GM21360 (cell line): ENCODE measurements at regions not wholly inside any gene's neighbourhood (a gene's known extent, or its start where the extent isn't known, plus 50 kb on each side); places are given as distances from the start of the nearest gene placed in this dataset.
"Not testable (repeated sequence)": the region's sequence is repeated elsewhere in the genome, so short reads cannot be mapped to it uniquely, and the experiment has no call there.

Source experiments
- ATAC-seq: cut with Tn5 transposase; IDR thresholded peaks from one replicate; pipeline ENCODE4 v1.9.1; 2021; ENCODE audit warnings: mild to moderate bottlenecking, moderate library complexity; ENCODE audit not compliant: unreplicated experiment

DNA sequence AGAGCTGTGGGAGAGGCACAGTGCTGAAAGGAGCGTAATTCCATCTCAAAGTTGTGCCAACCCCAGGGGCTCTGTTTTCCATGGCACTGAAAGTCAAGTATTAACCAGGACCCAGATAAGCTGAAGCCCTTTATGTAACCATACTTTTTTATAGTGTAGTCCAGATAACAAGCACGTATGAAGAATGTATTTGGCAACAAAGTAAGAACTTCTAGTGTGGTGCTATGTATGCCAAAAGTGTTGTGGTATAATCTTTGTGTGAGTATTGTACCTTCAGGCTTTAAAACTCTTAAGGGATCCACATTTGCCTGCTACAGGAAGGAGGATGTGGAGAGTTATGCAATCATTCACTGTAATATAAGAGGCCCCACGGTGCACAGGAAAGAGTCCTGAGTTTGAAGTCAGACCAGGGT is 129.4 kb downstream of the IBTK start:
- no peak for ATAC-seq

DNA sequence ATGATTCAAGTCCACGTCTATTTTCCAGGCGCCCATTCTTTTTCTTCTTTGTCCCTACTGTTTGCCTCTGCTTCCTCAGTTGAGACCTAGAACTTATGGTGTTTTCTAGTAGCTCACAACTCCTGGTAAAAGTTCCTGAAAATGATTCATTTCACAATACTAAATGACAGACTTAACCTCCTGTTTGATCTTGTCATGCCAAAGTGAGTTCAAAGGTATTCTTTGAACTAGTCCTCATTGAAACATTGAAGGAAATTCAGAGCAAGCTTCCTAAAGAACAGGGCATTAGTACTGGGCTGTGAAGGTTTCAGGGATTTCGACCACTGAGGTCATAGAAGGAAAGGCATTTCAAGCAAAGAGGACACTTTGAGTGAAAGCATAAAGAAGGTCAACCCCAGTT is 132.8 kb downstream of the IBTK start:
- ATAC-seq, result no peak

DNA sequence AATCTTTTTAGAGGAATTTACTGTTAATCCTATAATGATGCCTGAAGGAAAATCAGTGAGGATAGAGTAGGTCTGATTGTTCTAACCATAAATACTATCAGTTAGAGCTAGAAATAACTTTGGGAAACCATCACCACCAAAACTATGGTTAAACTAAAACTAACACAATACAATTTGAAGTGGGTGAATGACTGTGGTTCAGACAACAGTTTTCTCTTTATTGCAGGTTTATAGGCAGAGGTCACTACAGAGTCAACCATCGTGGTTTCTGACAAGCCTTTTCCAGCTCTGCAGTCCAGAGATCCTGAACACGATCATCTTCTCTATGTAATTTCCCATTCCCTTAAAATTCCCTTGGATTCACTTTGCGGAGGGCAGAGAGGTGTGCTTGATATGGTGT is 134.3 kb downstream of the IBTK start:
- ATAC-seq, result no peak

DNA sequence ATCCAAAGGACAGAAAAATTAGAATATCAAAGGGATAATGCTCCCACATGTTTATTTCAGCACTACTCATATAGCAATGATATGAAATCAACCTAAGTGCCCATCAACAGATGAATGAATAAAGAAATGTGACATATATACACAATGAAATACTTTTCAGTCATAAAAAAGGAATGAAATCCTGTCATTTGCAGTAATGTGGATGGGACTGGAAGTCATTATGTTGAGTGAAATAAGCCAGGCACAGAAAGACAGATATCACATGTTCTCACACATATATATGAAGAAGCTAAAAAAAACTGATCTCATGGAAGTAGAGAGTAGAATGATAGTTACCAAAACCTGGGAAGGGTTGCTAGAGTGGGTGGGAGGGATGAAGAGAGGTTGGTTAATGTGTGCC is 135.7 kb downstream of the IBTK start:
- ATAC-seq, result no peak

DNA sequence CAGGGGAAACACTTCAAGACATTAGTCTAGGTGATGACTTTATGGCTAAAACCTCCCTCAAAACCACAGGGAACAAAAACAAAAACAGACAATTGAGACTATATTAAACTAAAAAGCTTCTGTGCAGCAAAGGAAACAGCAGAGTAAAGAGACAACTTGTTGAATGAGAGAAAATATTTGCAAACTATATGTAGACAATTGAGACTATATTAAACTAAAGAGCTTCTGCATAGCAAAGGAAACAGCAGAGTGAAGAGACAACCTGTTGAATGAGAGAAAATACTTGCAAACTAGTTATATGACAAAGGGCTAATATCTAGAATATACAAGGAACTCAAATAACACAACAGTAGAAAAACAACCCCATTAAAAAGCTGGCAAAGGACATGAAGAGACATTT is 136.4 kb downstream of the IBTK start:
- no peak for ATAC-seq

GRCh38 chr6:82103171-82103570 is 144.4 kb downstream of the IBTK start:
- ATAC-seq, result not testable (repeated sequence)

DNA sequence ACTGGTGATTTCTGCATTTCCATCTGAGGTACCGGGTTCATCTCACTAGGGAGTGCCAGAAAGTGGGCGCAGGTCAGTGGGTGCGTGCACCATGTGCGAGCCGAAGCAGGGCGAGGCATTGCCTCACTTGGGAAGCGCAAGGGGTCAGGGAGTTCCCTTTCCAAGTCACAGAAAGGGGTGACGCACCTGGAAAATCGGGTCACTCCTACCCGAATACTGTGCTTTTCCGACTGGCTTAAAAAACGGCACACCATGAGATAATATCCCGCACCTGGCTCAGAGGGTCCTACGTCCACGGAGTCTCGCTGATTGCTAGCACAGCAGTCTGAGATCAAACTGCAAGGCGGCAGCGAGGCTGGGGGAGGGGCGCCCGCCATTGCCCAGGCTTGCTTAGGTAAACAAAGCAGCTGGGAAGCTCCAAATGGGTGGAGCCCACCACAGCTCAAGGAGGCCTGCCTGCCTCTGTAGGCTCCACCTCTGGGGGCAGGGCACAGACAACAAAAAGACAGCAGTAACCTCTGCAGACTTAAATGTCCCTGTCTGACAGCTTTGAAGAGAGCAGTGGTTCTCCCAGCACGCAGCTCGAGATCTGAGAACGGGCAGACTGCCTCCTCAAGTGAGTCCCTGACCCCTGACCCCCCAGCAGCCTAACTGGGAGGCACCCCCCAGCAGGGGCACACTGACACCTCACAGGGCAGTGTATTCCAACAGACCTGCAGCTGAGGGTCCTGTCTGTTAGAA is 146.0 kb downstream of the IBTK start:
- not testable (repeated sequence) for ATAC-seq

DNA sequence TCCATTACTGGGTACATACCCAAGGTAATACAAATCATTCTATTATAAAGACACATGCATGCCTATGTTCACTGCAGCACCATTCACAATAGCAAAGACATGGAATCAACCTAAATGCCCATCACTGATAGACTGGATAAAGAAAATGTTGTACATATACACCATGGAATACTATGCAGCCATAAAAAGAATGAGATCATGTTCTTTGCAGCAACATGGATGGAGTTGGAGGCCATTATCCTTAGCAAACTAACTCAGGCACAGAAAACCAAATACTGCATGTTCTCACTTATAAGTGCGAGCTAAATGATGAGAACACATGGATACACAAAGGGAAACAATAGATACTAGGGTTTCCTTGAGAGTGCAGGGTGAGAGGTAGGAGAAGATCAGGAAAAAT is 146.8 kb downstream of the IBTK start:
- ATAC-seq, result not testable (repeated sequence)

DNA sequence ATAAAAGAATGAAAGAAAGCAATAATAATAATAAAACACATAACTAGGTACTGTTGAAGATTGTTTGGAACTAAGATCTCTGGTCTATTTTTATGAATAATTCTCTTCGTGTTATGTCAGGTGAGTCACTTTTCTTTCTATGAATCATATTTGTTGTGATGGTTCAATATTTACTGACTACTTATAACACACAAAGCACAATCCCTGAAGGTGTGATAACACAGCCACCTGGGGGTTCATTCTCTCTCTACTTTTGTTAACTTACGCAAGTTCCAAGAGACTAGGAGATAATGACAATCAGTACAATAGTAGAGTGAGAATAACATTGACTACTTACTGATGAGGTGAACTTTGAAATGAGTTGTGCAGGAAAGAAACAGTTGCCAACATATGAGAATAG is 149.9 kb downstream of the IBTK start:
- no peak for ATAC-seq

- ATAC-seq, result no peak
These were observed 152.5 kb downstream of the IBTK start for GRCh38 chr6:82095091-82095490.

GRCh38 chr6:82094166-82094806 is 153.3 kb downstream of the IBTK start:
- ATAC-seq, result no peak

DNA sequence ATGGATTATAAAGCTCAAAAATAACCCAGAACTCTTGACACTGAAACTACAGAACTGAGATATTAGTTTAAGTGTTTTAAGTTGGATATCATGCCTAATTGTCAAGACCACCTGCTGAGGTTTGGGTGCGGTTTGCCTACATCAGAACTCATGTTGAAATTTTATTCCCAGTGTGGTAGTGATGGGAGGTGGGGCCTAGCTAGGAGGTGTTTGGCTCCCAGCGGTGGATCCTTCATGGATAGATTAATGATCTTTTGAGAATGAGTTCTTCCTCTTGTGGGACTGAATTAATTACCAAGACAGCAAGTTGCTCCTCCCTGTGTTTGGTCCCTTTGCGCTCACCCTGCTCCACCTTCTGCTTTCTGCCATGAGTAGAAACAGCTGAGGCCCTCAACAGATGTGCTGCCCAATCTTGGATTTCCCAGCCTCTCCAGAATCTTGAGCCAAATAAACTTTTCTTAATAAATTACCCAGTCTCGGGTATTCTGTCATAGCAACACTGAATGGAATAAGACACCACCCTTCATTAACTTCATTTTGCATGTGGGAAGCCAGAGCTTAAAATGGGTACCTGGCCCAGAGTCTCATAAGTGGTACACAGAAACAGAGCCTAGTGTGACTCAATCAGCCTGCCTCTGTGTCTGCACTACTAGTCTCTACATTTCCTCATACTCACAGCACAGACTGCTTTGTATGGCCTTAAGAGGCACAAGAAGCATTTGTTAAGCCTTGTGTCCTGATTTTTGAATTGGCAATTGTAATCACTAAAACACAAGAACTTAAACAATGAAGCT is 158.4 kb downstream of the IBTK start:
- ATAC-seq, result no peak

- no peak for ATAC-seq
These were observed 160.6 kb downstream of the IBTK start for GRCh38 chr6:82086944-82087343.

DNA sequence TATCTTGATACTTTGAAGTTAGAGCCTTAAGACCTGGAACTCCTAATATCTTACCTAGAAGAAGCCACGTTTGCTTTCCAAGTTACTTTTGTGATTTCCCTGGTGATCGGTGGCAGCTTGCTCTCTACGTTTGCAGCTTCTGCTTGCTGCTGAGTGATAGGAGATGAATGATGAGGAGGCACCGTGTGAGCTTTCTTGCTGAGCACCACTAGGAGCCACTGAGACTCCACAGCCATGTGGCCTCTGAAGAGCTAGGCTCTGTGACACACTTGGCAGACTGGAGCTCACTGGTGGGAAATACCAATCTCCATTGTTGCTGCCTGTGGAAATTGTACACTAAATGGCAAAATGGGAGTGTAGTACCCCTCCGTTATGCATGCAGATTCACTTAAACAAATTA is 161.8 kb downstream of the IBTK start:
- ATAC-seq, result no peak

GRCh38 chr6:82084324-82084920 is 163.1 kb downstream of the IBTK start:
- ATAC-seq, result no peak

DNA sequence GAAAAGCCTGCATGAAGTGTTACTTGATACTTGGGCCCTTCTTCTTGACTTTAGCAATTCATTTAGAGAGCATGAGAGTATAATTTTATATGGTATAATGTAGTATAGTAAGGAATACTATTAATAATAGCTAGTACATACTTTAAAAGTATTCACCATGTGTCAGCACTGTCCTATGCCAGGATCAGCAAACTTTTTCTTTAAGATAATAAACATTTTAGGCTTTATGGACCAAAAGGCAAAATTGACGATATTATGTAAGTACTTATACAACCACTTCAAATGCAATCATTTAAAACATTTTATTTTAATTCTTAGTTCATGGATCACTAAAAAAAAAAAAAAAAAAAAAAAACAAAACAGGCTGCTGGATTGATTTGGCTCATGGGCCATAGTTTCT is 163.9 kb downstream of the IBTK start:
- ATAC-seq, result no peak

DNA sequence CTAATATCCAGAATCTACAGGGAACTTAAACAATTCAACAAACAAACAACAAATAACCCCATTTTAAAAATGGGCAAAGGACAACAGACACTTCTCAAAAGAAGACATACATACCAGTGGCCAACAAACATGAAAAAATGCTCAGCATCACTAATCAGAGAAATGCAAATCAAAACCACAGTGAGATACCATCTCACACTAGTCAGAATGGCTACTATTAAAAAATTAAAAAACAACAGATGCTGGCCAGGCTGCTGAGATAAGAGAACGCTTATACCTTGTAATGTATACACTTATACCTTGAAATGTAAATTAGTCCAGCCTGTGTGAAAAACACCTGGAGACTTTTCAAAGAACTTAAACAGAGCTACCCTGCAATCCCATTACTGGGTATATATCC is 166.8 kb downstream of the IBTK start:
- ATAC-seq, result no peak

- ATAC-seq, result no peak
These were observed 169.1 kb downstream of the IBTK start for GRCh38 chr6:82078286-82078908.

DNA sequence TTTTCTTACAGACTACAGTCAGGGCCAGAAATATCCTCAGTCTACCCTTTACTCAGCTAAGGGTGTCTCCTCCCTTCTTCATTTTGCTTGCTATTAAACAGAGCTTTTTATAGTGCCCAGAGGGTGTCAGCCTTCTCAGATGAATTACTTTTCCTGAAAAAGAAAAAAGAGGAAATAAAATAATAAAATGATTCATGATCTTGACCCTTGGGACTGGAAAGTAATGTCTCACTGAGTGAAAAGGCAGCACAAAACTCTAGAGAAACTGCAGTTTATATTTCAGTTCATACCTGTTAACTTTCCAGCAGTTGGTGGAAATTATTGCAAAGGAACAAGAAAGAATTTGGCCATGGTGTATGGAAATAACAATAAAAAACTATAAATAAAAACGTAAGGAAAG is 170.6 kb downstream of the IBTK start:
- ATAC-seq, result no peak

GRCh38 chr6:82074556-82074955 is 173.0 kb downstream of the IBTK start:
- no peak for ATAC-seq

- no peak for ATAC-seq
These were observed 174.1 kb downstream of the IBTK start for GRCh38 chr6:82073484-82073883.
